HEK293 (cell line): ENCODE measurements at regions not wholly inside any gene's neighbourhood (a gene's known extent, or its start where the extent isn't known, plus 50 kb on each side); places are given as distances from the start of the nearest gene placed in this dataset.

Experiments used
- CTCF ChIA-PET: fragments of 350-600 bp; formaldehyde crosslinking; extraction: SDS; loops from one replicate; lab custom pipeline; 2021; ENCODE audit warnings: antibody characterized with exemption; lab: Yijun Ruan, JAX
- POLR2A ChIA-PET: fragments of 300-600 bp; formaldehyde crosslinking; extraction: SDS; loops from one replicate; lab custom pipeline; 2020; ENCODE audit warnings: antibody characterized with exemption, inconsistent platforms; lab: Yijun Ruan, JAX
- H3K27ac ChIP-seq: fragments of 200-500 bp; sonication (Bioruptor generic); 2 replicates; pipeline ENCODE4 v1.5.1; 2014; ENCODE audit warnings: low read depth, low read length, control low read depth, inconsistent platforms; ENCODE audit errors: extremely low read depth
- H3K36me3 ChIP-seq, 2 experiments: fragments of 200-500 bp in 1 of 2; sonication (Bioruptor generic) in 1 of 2; 1 replicate in 1 of 2; 2 replicates in 1 of 2; pipeline ENCODE4 v1.5.1; 2014 to 2017; ENCODE audit warnings: inconsistent platforms in 2 of 2, low read length in 2 of 2; ENCODE audit not compliant: control insufficient read depth in 2 of 2, insufficient read depth in 1 of 2
- H3K4me1 ChIP-seq: fragments of 200-500 bp; sonication (Bioruptor generic); 2 replicates; pipeline ENCODE4 v1.5.1; 2014; ENCODE audit warnings: mild to moderate bottlenecking, low read length, inconsistent platforms; ENCODE audit not compliant: control insufficient read depth, insufficient read depth
- H3K4me3 ChIP-seq: 2 replicates; pipeline ENCODE4 v1.5.1; 2011; ENCODE audit warnings: low read depth, mild to moderate bottlenecking, control low read depth, low read length, moderate library complexity
- H3K9me3 ChIP-seq: fragments of 200-500 bp; sonication (Bioruptor generic); 2 replicates; pipeline ENCODE4 v1.5.1; 2014; ENCODE audit warnings: low read depth, low read length, inconsistent platforms; ENCODE audit not compliant: control insufficient read depth, insufficient read depth
- EGR2 ChIP-seq: fragments of 450-650 bp; formaldehyde crosslinking; IDR thresholded peaks from 2 replicates; pipeline ENCODE4 v1.5.1; 2016; ENCODE audit warnings: low read depth, missing biosample characterization, missing genetic modification characterization
- GLIS1 ChIP-seq: fragments of 450-650 bp; formaldehyde crosslinking; IDR thresholded peaks from 2 replicates; pipeline ENCODE4 v1.5.1; 2016; ENCODE audit warnings: missing biosample characterization, missing genetic modification characterization
- OSR2 ChIP-seq: fragments of 450-650 bp; formaldehyde crosslinking; IDR thresholded peaks from 2 replicates; pipeline ENCODE4 v1.5.1; 2016; ENCODE audit warnings: missing biosample characterization, missing genetic modification characterization
- YY1 ChIP-seq: fragments of 450-650 bp; formaldehyde crosslinking; IDR thresholded peaks from 2 replicates; pipeline ENCODE4 v1.5.1; 2018; ENCODE audit warnings: missing biosample characterization, missing genetic modification characterization
- ZBTB1 ChIP-seq: fragments of 450-650 bp; formaldehyde crosslinking; IDR thresholded peaks from 2 replicates; pipeline ENCODE4 v1.5.1; 2016; ENCODE audit warnings: missing biosample characterization, missing genetic modification characterization
- ZFHX2 ChIP-seq: fragments of 450-650 bp; formaldehyde crosslinking; conservative IDR thresholded peaks from 2 replicates; pipeline ENCODE4 v1.5.1; 2016; ENCODE audit warnings: missing biosample characterization, missing genetic modification characterization
- ZIC2 ChIP-seq: fragments of 450-650 bp; formaldehyde crosslinking; IDR thresholded peaks from 2 replicates; pipeline ENCODE4 v1.5.1; 2016; ENCODE audit warnings: missing biosample characterization, missing genetic modification characterization
- ZNF529 ChIP-seq: fragments of 450-650 bp; formaldehyde crosslinking; IDR thresholded peaks from 2 replicates; pipeline ENCODE4 v1.5.1; 2017; ENCODE audit warnings: missing genetic modification characterization, missing biosample characterization; ENCODE audit not compliant: insufficient replicate concordance
- ZNF530 ChIP-seq: fragments of 450-650 bp; formaldehyde crosslinking; IDR thresholded peaks from 2 replicates; pipeline ENCODE4 v1.5.1; 2016; ENCODE audit warnings: low read depth, missing biosample characterization, missing genetic modification characterization
- ZNF623 ChIP-seq: fragments of 450-650 bp; formaldehyde crosslinking; IDR thresholded peaks from 2 replicates; pipeline ENCODE4 v1.5.1; 2016; ENCODE audit warnings: missing biosample characterization, missing genetic modification characterization
- ZNF677 ChIP-seq: fragments of 450-650 bp; IDR thresholded peaks from 2 replicates; pipeline ENCODE4 v1.5.0; 2018; ENCODE audit warnings: missing biosample characterization, mild to moderate bottlenecking, missing genetic modification characterization, moderate library complexity
- ZNF777 ChIP-seq: fragments of 450-650 bp; formaldehyde crosslinking; IDR thresholded peaks from 2 replicates; pipeline ENCODE4 v1.5.1; 2017; ENCODE audit warnings: missing biosample characterization, missing genetic modification characterization, borderline replicate concordance
- TF ChIP-seq, protein P1 (sequence below): fragments of 450-650 bp; formaldehyde crosslinking; IDR thresholded peaks from 2 replicates; pipeline ENCODE4 v1.5.1; 2016; ENCODE audit warnings: missing biosample characterization, missing genetic modification characterization
- TF ChIP-seq, protein P2 (sequence below): fragments of 450-650 bp; formaldehyde crosslinking; IDR thresholded peaks from 2 replicates; pipeline ENCODE4 v1.5.1; 2016; ENCODE audit warnings: missing biosample characterization, missing genetic modification characterization, borderline replicate concordance
- TF ChIP-seq, protein P3 (sequence below): fragments of 450-650 bp; formaldehyde crosslinking; IDR thresholded peaks from 2 replicates; pipeline ENCODE4 v1.5.1; 2016; ENCODE audit warnings: missing biosample characterization, missing genetic modification characterization

DNA sequence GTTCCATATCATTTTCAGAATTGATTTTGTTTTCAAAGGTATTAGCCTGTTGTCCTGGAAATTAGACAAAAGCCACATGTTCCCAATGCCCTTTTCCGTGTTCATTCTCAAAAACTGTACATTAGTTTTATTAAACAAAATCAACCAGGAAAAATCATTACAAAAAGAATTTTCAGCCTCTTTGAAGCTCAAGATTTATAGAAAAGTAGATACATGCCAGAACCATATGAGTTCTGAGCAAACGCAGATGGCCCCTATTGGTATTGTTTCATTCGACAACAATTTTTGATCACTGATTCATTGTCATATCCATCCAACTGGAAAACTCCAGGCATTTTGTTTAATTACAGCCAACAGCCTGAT is 148.5 kb upstream of the GRAMD2B start:
- TF ChIP-seq ZNF529 (no peak), ZFHX2 (no peak), YY1 (tag by site-specific recombination) (no peak), EGR2 (tag by site-specific recombination) (no peak), ZNF623 (no peak)
- TF ChIP-seq, protein P1, sequence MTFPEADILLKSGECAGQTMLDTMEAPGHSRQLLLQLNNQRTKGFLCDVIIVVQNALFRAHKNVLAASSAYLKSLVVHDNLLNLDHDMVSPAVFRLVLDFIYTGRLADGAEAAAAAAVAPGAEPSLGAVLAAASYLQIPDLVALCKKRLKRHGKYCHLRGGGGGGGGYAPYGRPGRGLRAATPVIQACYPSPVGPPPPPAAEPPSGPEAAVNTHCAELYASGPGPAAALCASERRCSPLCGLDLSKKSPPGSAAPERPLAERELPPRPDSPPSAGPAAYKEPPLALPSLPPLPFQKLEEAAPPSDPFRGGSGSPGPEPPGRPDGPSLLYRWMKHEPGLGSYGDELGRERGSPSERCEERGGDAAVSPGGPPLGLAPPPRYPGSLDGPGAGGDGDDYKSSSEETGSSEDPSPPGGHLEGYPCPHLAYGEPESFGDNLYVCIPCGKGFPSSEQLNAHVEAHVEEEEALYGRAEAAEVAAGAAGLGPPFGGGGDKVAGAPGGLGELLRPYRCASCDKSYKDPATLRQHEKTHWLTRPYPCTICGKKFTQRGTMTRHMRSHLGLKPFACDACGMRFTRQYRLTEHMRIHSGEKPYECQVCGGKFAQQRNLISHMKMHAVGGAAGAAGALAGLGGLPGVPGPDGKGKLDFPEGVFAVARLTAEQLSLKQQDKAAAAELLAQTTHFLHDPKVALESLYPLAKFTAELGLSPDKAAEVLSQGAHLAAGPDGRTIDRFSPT (tag by site-specific recombination), result no peak
- no peaks in the 10 kb centered on the region for H3K9me3 ChIP-seq
- H3K4me1 ChIP-seq, result no peaks in the 10 kb centered on the region
- no peak overlapping the region for H3K27ac ChIP-seq
- no peak overlapping the region for H3K4me3 ChIP-seq
- POLR2A ChIA-PET, result no interaction called here
- CTCF ChIA-PET, result no interaction called here
- H3K36me3 ChIP-seq, result no peaks in the 10 kb centered on the region

DNA sequence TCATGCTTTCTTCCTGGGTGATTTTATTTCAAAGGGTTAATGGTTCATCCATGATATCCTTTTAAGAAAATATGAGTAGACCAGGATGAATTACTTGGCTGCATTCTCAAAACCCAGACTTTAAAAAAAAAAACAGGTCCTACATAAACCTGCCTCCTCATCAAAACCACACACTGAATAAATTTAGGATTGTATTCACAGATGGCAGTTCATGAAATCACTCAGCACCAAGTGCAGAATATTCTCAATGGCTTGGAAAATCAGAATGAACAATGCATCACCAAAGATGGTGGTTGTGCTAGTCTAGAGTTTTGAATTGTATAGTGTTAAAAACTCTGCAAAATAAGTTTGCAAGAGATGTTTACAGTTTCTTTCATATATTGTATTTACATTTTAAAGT is 145.4 kb upstream of the GRAMD2B start:
- Histone ChIP-seq H3K4me1 (no peaks in the 10 kb centered on the region), H3K36me3 (no peaks in the 10 kb centered on the region), H3K27ac (no peak overlapping the region), H3K4me3 (no peak overlapping the region), H3K9me3 (no peaks in the 10 kb centered on the region)
- ChIA-PET POLR2A (no interaction called here), CTCF (no interaction called here)
- TF ChIP-seq GLIS1 (tag by site-specific recombination) (no peak), ZNF677 (tag by site-specific recombination) (no peak), ZIC2 (tag by site-specific recombination) (no peak), ZNF530 (no peak), ZBTB1 (tag by site-specific recombination) (no peak), ZNF777 (no peak), OSR2 (tag by site-specific recombination) (no peak)
- TF ChIP-seq, protein P2, sequence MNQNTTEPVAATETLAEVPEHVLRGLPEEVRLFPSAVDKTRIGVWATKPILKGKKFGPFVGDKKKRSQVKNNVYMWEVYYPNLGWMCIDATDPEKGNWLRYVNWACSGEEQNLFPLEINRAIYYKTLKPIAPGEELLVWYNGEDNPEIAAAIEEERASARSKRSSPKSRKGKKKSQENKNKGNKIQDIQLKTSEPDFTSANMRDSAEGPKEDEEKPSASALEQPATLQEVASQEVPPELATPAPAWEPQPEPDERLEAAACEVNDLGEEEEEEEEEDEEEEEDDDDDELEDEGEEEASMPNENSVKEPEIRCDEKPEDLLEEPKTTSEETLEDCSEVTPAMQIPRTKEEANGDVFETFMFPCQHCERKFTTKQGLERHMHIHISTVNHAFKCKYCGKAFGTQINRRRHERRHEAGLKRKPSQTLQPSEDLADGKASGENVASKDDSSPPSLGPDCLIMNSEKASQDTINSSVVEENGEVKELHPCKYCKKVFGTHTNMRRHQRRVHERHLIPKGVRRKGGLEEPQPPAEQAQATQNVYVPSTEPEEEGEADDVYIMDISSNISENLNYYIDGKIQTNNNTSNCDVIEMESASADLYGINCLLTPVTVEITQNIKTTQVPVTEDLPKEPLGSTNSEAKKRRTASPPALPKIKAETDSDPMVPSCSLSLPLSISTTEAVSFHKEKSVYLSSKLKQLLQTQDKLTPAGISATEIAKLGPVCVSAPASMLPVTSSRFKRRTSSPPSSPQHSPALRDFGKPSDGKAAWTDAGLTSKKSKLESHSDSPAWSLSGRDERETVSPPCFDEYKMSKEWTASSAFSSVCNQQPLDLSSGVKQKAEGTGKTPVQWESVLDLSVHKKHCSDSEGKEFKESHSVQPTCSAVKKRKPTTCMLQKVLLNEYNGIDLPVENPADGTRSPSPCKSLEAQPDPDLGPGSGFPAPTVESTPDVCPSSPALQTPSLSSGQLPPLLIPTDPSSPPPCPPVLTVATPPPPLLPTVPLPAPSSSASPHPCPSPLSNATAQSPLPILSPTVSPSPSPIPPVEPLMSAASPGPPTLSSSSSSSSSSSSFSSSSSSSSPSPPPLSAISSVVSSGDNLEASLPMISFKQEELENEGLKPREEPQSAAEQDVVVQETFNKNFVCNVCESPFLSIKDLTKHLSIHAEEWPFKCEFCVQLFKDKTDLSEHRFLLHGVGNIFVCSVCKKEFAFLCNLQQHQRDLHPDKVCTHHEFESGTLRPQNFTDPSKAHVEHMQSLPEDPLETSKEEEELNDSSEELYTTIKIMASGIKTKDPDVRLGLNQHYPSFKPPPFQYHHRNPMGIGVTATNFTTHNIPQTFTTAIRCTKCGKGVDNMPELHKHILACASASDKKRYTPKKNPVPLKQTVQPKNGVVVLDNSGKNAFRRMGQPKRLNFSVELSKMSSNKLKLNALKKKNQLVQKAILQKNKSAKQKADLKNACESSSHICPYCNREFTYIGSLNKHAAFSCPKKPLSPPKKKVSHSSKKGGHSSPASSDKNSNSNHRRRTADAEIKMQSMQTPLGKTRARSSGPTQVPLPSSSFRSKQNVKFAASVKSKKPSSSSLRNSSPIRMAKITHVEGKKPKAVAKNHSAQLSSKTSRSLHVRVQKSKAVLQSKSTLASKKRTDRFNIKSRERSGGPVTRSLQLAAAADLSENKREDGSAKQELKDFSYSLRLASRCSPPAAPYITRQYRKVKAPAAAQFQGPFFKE, result no peak
- TF ChIP-seq, protein P3, sequence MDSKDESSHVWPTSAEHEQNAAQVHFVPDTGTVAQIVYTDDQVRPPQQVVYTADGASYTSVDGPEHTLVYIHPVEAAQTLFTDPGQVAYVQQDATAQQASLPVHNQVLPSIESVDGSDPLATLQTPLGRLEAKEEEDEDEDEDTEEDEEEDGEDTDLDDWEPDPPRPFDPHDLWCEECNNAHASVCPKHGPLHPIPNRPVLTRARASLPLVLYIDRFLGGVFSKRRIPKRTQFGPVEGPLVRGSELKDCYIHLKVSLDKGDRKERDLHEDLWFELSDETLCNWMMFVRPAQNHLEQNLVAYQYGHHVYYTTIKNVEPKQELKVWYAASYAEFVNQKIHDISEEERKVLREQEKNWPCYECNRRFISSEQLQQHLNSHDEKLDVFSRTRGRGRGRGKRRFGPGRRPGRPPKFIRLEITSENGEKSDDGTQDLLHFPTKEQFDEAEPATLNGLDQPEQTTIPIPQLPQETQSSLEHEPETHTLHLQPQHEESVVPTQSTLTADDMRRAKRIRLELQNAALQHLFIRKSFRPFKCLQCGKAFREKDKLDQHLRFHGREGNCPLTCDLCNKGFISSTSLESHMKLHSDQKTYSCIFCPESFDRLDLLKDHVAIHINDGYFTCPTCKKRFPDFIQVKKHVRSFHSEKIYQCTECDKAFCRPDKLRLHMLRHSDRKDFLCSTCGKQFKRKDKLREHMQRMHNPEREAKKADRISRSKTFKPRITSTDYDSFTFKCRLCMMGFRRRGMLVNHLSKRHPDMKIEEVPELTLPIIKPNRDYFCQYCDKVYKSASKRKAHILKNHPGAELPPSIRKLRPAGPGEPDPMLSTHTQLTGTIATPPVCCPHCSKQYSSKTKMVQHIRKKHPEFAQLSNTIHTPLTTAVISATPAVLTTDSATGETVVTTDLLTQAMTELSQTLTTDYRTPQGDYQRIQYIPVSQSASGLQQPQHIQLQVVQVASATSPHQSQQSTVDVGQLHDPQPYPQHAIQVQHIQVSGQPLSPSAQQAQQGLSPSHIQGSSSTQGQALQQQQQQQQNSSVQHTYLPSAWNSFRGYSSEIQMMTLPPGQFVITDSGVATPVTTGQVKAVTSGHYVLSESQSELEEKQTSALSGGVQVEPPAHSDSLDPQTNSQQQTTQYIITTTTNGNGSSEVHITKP (tag by site-specific recombination), result no peak
